ENCODE measurements at regions not wholly inside any gene's neighbourhood (a gene's known extent, or its start where the extent isn't known, plus 50 kb on each side); places are given as distances from the start of the nearest gene placed in this dataset.
A peak's percentile ranks its signal among the peaks of the same experiment; 100 is the strongest.
"Not testable (repeated sequence)": the region's sequence is repeated elsewhere in the genome, so short reads cannot be mapped to it uniquely, and the experiment has no call there.

DNA sequence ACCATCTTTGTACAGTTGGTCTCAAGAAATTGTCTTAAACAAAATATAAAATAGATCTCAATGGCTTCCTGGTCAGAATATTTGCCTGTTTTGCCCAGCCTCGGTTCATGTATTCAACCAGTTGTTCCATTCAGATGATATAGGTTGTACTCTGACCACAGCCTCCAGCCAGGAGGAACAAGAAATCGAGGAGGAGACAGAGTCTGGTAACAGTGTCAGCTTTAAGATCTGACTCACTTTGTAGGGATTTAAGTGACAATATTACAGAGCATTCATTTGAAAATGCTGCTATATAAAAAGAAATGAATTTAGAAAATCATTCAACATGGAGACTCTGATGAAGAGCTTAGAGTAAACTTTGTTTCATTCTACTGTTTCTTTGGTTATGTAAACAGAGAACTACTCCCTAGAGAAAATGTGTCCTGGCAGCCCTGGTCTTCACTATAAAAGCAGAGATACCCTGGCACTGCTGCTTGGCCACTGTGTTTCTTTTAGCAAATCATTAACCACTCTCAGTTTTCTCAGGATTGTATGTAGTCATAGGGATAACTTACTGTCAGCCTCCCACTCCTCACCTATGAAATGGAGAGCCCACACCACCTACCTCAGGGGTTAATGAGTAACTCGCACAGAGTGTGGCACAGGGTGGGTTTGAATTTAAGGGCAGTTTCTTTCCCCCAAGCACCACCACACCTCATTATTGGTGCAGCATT lies 53.5 kb downstream of the PAGE2 start:
- no peak for DNase-seq (ENCODE audit: low spot score)

DNA sequence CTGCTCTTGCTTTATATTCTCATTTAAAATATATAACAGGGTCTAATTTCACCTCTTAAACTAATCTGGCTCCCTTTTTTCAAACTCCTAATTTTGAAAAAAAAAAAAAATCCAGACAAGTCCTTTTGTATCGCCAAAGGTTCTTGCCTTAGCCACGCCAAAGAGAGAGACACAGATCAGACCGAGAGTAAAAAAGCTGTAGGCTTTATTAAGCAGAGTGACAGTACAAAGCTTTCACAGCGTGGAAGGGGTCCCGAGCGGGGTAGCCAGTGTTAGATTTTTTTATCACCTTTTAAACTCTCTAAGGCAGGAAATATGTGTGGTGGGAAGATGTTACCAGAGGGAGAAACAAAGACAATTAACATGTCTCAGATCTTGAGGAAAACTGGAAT lies 54.1 kb downstream of the PAGE2 start:
- DNase-seq (ENCODE audit: low spot score): no peak

DNA sequence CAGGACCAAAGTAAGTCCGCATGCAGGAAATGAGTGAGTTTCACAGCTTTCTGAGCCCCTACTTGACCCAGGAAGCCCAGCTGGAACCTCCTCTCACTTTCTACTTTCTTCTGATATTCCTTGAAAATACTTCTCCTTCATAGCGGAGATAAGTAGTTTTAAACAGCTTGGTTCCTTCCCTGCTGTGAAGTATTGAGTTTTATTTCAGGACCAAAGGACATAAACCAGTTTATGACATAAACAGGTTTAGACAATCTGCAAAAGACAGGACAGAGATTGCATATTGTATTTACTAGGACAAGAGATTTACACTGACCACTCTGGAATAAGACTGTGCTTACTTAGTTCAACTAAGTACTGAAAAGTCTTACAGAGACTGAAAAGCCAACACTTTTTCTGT lies 54.8 kb downstream of the PAGE2 start:
- no peak for DNase-seq (ENCODE audit: low spot score)

DNA sequence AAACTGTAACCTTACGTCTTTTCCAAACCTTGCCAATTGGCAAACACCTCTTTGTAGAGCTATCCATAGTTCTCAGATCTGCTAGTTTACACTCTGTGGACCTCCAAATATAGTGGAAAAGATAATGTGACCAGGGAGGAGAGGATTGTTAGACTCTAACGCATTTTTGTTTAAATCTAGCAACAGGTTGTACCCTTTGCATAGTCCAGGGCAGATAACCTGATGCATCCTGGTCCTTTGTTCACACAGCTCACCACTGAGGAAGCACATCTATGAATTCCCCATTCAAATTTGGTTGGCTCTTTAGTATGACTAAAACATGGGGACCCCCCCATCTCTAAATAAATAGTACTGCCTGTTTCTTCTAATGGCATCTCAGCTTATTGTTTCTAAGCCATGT lies 55.9 kb downstream of the PAGE2 start:
- no peak for DNase-seq (ENCODE audit: low spot score)

DNA sequence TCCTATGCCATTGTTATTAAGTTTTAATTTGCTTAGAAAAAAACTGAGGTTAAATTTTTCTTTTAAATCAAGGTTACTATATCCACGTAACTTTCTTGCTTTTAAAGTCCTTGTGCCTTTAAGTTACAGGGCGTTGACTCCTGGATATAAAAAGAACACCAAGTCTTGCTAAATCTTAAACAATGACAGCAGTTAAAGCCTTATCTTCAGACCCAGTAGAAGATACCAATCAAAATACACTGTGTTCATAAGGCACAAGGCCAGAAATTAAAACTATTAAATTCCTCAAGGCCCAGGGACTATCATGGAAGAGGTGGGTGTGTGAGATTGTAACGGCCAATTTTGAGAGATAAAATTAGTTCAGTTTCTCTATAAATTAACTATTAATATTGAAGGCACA lies 60.4 kb downstream of the PAGE2 start:
- no peak for DNase-seq (ENCODE audit: low spot score)

DNA sequence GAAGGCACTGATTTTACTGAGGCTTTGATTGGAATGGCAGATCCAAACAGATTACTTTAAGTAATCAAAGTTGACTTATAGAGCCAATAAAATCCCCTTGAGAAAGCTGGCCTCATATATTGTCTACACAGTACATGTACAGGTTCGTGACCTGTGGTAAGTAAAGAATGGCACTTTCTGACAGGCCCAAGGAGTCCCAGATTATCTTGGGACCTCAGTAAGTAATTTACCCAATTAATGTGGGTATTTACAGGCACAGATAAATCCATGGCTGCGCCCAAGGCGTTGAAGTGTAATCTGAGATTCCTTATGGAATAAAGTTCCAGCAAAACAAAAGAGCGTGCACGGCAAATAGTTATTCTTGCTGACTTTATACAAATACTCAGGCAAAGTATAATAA lies 62.4 kb downstream of the PAGE2 start:
- DNase-seq (ENCODE audit: low spot score): no peak

DNA sequence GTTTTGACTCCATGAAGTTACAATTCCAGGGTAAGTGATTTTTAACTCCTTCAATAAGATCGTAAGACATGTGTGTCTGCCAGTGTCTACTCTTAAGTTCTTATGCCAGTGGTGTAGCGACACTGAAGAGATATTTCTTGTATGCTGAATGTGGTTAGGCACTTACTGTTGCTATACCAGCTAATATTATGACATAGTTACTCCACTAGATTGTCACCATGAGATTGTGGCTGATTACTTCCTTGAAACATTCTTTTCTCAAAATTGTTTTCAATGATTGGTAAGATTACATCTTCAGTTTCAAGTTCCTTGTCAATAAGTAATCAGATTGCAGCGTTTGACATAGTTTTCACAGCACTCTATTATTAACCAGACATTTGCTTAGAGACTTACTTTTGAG lies 60.6 kb upstream of the PAGE5 start:
- no peak for DNase-seq (ENCODE audit: low spot score)

DNA sequence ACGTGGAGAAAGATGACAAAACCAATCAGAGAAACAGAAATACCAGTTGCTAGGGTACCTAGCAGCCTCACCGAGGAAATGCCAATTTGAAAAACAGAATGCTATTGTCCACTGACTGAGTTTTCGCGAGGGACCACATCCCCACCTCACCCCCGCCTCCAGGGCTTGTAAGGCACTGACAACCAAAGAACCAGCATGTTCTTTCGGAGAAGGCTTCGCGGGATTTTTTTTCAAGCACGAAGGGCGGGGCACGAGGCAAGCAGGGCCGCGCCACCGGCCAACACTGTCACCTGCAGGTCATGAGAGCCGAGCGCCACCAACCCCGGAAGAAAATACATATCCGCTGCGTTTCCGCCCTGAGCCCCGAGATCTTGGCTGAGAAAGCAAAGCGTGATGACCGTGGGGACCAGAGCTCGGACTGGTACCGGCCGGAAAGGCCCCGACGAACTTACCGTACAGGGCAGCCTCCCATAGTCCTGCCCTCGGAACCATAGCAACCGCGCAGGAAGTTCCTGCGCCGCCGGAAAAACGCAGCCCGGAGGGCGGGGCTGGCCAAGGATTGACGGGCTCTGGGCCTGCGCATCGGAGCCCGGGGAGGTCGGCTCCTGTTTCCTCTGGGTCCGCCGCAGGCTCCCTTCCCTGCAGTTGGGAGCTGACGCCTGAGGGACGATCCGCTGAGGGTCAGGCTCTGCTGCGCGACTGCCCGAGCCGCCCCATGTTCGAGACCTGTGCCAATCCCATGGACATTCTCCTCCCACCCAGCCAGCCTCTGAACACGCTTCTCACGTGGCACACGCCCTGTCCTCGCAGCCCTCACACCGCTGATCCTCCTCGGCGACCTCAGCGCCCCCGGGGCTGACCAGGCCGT lies 59.2 kb upstream of the PAGE5 start:
- DNase-seq (ENCODE audit: low spot score): peak; percentile 80

DNA sequence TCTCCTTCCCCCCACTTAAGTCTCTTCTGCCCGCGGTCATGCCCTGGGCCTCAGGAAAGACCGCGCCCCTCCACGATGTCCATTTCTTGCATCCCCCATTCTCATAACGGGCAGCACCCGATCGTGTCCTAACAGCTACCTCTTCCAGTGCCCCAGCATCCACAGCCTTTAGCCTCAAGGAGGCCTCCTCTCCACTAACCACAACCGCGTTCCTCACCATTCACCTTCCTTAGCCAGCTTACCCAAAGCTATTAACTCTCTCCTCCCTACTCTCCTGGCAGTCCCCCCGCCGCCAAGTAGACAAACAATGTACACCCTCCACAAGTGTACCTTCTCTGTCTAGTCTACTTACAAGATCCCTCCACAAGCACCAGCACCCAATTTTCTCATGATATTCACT lies 58.6 kb upstream of the PAGE5 start:
- peak; percentile 10 for DNase-seq (ENCODE audit: low spot score)

DNA sequence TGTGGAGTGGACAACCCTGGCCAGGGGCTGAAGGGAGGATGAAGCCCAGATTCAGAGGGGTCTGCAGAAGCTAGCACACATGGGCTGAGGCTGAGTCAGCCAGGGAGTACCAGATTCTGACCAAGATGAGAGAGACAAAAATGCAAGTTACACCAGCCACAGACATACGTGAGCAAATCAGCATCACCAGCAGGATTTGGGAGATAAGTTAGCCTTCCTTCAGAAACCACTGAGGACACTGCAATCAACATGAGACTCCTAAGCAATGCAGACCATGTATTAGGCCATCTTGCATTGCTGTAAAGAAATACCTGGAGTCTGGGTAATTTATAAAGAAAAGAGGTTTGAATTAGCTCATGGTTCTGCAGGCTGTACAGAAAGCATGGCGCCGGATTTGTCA lies 57.0 kb upstream of the PAGE5 start:
- DNase-seq (ENCODE audit: low spot score): no peak

DNA sequence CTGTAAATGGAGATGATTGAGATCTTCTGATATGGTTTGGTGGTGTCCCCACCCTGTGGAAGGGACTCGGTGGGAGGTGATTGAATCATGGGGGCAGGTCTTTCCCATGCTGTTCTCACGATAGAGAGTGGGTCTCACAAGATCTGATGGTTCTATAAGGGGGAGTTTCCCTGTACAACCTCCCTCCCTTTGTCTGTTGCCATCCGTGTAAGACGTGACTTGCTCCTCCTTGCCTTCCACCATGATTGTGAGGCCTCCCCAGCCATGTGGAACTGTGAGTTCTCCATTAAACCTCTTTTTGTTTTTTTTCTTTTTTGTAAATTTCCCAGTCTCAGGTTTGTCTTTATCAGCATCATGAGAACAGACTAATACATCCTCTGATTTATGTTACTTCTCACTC lies 55.1 kb upstream of the PAGE5 start:
- DNase-seq (ENCODE audit: low spot score): not testable (repeated sequence)

DNA sequence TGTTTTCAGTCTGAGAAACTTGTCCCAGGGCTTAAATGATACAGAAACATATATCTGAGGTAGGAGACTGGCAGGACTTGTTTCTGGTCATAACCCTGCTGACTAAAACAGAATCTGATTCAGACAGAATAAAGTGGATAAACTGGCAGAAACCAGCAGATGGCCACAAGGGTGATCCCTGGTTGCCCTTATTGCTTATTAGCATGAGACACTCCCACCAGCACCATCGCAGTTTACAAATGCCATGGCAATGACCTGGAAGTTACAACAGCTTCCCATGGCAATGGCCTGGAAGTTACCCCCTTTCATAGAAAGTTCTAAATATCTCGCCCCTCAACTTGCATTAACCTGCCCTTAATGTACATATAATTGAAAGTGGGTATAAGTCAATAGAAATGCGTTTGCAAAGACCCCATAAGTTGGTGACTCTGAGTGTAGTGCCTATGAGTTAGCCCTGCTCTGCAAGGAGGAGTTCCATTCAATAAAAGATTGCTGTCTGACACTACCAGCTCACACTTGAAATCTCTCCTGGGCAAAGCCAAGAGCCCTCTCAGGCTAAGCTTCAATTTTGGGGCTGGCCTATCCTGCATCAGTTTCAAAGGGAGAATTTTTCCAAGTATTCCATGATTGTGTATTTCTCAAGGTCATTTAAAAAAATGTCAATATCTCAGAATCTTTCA lies 52.9 kb upstream of the PAGE5 start:
- DNase-seq (ENCODE audit: low spot score): no peak

DNA sequence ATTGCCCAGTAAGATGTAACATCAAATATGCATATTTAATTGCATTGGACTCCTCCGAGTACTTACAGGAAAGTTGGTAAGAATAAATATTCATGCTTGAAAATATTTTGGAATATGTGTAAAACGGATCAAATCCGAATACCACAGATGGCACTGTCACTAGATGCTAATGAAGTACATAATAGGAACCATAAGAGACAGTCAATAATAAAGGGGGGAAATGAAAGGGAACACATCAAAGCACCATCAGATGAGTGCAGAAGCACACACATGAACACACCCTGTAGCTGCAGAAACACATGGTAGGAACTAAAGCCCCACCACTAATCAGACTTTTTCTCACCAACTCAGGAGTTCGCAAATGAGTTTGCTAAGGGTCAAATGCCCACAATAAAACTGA lies 52.2 kb upstream of the PAGE5 start:
- no peak for DNase-seq (ENCODE audit: low spot score)

DNA sequence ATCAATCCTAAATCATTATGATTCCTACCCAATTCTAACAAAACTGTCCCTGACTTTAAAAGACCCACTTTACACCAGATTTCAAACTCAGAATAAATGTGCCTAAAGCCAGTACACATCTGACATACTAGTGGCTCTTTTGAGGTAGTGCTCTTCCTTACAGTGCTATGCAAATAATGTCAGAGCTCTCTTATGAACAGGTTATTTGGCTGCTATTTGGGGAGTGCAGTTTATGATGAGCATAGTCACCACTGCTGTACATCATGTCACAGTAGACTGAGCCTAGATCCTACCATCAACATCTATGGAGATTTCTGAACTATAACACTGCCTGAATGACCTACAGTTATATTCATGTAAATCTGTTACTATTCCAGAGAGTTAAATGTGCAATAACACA lies 50.4 kb upstream of the PAGE5 start:
- DNase-seq (ENCODE audit: low spot score): no peak
